Uterus (tissue), 3 donors: ENCODE measurements at regions not wholly inside any gene's neighbourhood (a gene's known extent, or its start where the extent isn't known, plus 50 kb on each side); places are given as distances from the start of the nearest gene placed in this dataset.

Experiments
- DNase-seq, 2 donors: peaks; one replicate each; pipeline ENCODE4 v3.0.0-alpha.2; 2019 to 2020
- H3K27ac ChIP-seq, 2 donors: fragments of 200-600 bp; sonication (generic); 1 replicate in 1 of 2; 2 replicates in 1 of 2; pipeline ENCODE4 v1.5.1; 2016 to 2018
- H3K27me3 ChIP-seq, 2 donors: fragments of 200-600 bp; sonication (generic); one replicate each; pipeline ENCODE4 v1.5.1; 2018 to 2019; ENCODE audit warnings: control low read depth in 1 of 2
- H3K36me3 ChIP-seq, 2 donors: fragments of 200-600 bp; sonication (generic); one replicate each; pipeline ENCODE4 v1.5.1; 2019; ENCODE audit warnings: control low read depth in 1 of 2
- H3K4me1 ChIP-seq, 2 donors: fragments of 200-600 bp; sonication (generic); one replicate each; pipeline ENCODE4 v1.5.1; 2018 to 2019; ENCODE audit warnings: control low read depth in 1 of 2
- H3K4me3 ChIP-seq, 2 donors: fragments of 200-600 bp; sonication (generic); 1 replicate in 1 of 2; 2 replicates in 1 of 2; pipeline ENCODE4 v1.5.1; 2018 to 2019; ENCODE audit warnings: mild to moderate bottlenecking in 1 of 2
- H3K9me3 ChIP-seq, 2 donors: fragments of 200-600 bp; sonication (generic); one replicate each; pipeline ENCODE4 v1.5.1; 2019; ENCODE audit warnings: control low read depth in 1 of 2
- POLR2A ChIP-seq, 2 donors: fragments of 450-650 bp; IDR thresholded peaks; one replicate each; pipeline ENCODE4 v1.6.1; 2016; ENCODE audit warnings: antibody characterized with exemption in 2 of 2, mild to moderate bottlenecking in 1 of 2, moderate library complexity in 1 of 2
- intact Hi-C: fragments of 100-400 bp; cut with DNase I; formaldehyde crosslinking; loops from one replicate; pipeline ENCODE4 v1.15.1; 2023; ENCODE audit warnings: low total_unique reads
- TF ChIP-seq, protein P1 (sequence below), 4 experiments: fragments of 200-600 bp in 2 of 4; fragments of 450-650 bp in 2 of 4; sonication (generic) in 2 of 4; IDR thresholded peaks; one replicate each; pipeline ENCODE4 v1.5.1; 2016 to 2019; ENCODE audit warnings: antibody characterized with exemption in 4 of 4, mild to moderate bottlenecking in 2 of 4, moderate library complexity in 1 of 4
- donor health status: DM: yes; HTN: yes; CAD: no.

DNA sequence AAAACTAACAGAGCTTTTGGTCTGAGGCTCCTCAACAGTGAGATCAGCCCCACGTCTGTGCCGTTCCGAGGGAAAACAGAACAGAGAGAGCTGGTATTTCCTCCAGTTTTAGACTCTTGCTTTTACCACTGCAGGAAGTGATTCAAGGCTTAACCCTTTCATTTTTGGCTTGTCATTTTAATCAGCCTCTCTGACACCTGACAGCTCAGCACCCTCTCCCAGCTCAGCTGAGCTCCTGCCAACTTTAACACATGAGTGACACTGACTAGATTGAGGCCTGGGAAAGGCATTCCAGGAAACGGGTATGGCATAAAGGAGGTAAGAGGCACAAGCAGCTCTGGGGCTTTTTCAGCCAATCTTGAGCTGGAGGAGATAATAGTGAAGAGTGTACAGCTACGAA, 239.4 kb upstream of the SKOR2 start:
- intact Hi-C loops: no loop called here
- Histone ChIP-seq H3K4me1 (no peaks in the 10 kb centered on the region), H3K27ac (no peak overlapping the region), H3K4me3 (no peak overlapping the region), H3K9me3 (no peaks in the 10 kb centered on the region), H3K27me3 (no peaks in the 10 kb centered on the region), H3K36me3 (no peaks in the 10 kb centered on the region)
- no peak for TF ChIP-seq POLR2A (IDR thresholded peaks at IDR 0.05)
- TF ChIP-seq, protein P1, sequence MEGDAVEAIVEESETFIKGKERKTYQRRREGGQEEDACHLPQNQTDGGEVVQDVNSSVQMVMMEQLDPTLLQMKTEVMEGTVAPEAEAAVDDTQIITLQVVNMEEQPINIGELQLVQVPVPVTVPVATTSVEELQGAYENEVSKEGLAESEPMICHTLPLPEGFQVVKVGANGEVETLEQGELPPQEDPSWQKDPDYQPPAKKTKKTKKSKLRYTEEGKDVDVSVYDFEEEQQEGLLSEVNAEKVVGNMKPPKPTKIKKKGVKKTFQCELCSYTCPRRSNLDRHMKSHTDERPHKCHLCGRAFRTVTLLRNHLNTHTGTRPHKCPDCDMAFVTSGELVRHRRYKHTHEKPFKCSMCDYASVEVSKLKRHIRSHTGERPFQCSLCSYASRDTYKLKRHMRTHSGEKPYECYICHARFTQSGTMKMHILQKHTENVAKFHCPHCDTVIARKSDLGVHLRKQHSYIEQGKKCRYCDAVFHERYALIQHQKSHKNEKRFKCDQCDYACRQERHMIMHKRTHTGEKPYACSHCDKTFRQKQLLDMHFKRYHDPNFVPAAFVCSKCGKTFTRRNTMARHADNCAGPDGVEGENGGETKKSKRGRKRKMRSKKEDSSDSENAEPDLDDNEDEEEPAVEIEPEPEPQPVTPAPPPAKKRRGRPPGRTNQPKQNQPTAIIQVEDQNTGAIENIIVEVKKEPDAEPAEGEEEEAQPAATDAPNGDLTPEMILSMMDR (IDR thresholded peaks at IDR 0.05): no peak
- DNase-seq: no peak

DNA sequence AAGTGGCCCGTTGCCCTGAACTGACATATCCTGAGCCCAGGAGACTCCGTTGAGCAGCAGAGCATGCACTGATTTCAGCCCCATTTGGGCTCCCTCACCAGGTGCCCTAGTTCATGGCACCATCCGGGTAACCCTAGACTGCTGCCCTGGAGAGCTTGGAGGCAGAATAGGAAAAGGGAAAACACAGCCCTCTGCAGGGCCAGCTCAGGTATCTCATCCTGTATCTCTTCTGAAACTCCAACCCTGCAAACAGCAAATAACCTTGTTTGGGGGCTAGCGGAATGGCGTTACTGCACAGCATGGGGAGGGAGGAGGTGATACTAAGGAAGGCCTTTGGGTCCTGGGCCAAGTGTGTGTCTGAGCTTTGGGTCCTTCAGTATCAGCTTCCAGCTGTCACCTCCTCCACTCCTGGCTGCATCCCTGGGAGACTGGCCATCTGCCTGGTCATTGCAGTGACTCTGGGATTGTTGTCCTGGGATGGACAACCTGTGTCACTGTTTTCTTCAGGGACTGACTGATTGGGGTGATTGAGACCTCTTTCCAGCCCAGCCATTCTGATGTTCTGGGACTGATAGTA, 233.8 kb upstream of the SKOR2 start:
- Histone ChIP-seq H3K9me3 (no peaks in the 10 kb centered on the region), H3K36me3 (no peaks in the 10 kb centered on the region), H3K4me1 (no peaks in the 10 kb centered on the region), H3K27me3 (no peaks in the 10 kb centered on the region), H3K27ac (no peak overlapping the region), H3K4me3 (no peak overlapping the region)
- intact Hi-C loops: no loop called here
- DNase-seq: no peak
- TF ChIP-seq, protein P1 (IDR thresholded peaks at IDR 0.05): no peak
- TF ChIP-seq POLR2A (IDR thresholded peaks at IDR 0.05): no peak

GRCh38 chr18:47484068-47484467, 232.6 kb upstream of the SKOR2 start:
- Histone ChIP-seq H3K4me1 (no peaks in the 10 kb centered on the region), H3K27ac (no peak overlapping the region), H3K36me3 (no peaks in the 10 kb centered on the region), H3K4me3 (no peak overlapping the region), H3K9me3 (no peaks in the 10 kb centered on the region), H3K27me3 (no peaks in the 10 kb centered on the region)
- no peak for TF ChIP-seq POLR2A (IDR thresholded peaks at IDR 0.05)
- TF ChIP-seq, protein P1 (IDR thresholded peaks at IDR 0.05): no peak
- intact Hi-C loops: no loop called here
- DNase-seq: no peak

- H3K36me3 ChIP-seq: no peaks in the 10 kb centered on the region
- DNase-seq: no peak
- no peaks in the 10 kb centered on the region for H3K4me1 ChIP-seq
- intact Hi-C loops: no loop called here
- no peak for TF ChIP-seq POLR2A (IDR thresholded peaks at IDR 0.05)
- TF ChIP-seq, protein P1 (IDR thresholded peaks at IDR 0.05): no peak
- H3K9me3 ChIP-seq: no peaks in the 10 kb centered on the region
- H3K27me3 ChIP-seq: no peaks in the 10 kb centered on the region
- H3K4me3 ChIP-seq: no peak overlapping the region
- H3K27ac ChIP-seq: no peak overlapping the region
These were observed 228.7 kb upstream of the SKOR2 start for GRCh38 chr18:47480166-47480565.

DNA sequence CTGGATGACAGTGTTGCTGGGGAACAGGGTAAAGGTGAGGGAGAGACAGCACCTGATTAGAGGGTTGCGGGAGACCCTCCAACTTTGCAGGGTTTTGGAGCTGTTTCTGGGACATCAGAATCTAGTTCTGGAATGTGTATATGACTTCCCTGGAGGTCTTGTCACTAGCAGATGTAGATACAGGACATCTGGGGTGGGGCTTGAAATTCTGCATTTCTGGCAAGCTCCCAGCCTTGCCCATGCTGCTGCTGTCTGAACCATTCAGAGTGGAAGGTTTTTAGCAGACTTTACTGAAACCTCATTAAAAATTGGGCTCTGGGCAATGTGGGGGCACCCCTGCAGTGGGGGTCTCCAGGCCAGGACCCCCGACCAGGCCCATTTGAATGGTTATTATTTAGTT, 220.3 kb upstream of the SKOR2 start:
- no peaks in the 10 kb centered on the region for H3K36me3 ChIP-seq
- no peak overlapping the region for H3K27ac ChIP-seq
- no peak overlapping the region for H3K4me3 ChIP-seq
- H3K27me3 ChIP-seq: no peaks in the 10 kb centered on the region
- H3K4me1 ChIP-seq: no peaks in the 10 kb centered on the region
- TF ChIP-seq, protein P1 (IDR thresholded peaks at IDR 0.05): no peak
- no peak for TF ChIP-seq POLR2A (IDR thresholded peaks at IDR 0.05)
- H3K9me3 ChIP-seq: no peaks in the 10 kb centered on the region
- intact Hi-C loops: no loop called here
- DNase-seq: no peak
